ENCODE measurements at regions not wholly inside any gene's neighbourhood (a gene's known extent, or its start where the extent isn't known, plus 50 kb on each side); places are given as distances from the start of the nearest gene placed in this dataset.

DNA sequence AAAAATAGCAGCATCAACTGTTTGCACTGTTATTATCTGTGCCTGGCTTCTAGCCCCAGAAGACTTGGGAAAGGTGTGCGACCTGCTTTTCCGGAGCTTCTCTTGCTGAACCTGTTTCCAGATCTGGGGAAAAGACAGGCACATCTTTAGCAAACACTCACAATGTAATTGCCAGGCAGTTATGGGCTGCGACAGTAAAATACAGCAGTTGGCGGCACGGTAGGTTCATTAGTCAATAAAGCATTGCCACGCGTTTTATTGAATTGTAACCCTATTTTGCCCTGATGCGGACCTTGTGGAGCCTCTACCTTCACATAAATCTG is 223.7 kb upstream of the TSHZ3 start:
- H3K4me3 ChIP-seq (ENCODE audit: low read length), result no peak overlapping the region
- no peak for DNase-seq (ENCODE audit: low read depth, low spot score)

DNA sequence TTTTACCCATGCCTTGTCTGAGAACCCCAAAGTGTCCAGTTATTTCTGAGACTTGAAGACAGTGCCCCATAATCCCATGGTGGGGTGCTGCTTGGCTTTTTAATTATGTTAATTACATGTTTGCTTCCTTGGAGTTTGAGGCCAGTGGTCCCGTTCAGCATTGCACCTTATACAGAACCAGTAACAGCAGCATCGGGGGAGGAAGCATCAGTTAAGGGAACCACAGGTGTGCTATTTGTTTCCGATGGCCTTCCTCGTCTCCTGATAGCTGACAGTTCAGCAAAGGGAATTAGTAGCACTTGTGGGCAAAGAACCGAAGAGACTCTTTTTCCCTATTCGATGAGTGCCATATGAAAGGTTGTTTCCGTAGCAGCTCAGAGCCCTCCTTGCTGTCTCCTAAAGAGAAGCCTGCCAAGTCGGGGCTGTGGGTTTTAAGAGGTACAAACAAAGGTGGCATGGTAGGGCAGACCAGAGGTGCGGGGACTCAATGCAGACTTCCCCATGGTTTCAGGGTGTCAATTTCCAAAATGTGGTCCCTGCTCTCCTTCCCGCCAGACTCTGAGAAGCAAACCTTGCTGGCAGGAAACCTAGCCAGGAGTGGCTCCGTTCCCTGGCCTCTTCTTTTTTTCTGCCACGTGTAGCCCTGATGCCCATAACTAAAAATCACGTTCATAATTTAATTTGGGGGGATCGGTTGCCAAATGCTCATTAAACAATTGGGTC is 225.2 kb upstream of the TSHZ3 start:
- no peak overlapping the region for H3K4me3 ChIP-seq (ENCODE audit: low read length)
- DNase-seq (ENCODE audit: low read depth, low spot score), result no peak

DNA sequence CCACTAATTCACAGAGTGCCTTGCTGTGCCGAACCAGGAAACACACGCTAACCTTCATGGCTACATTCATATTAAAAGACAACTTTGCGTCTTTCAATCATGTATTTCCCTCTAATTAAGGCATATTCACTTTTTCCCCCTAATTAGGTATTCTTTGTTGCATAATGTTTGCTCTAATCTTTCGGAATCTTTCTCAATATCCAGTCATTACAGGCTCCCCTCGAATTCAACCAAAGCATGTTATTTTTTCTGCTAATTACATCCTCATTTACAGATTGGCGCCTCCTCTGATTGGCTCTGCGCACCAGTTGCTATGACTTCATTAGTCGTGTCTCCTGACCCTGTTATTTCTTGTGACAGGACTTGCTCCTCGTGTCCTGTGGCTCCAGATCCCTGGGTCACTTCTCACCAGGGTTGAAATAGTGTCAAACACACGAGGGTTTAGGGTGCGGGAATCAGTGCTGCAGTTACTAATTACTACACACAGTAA is 226.7 kb upstream of the TSHZ3 start:
- no peak for DNase-seq (ENCODE audit: low read depth, low spot score)
- H3K4me3 ChIP-seq (ENCODE audit: low read length), result no peak overlapping the region

DNA sequence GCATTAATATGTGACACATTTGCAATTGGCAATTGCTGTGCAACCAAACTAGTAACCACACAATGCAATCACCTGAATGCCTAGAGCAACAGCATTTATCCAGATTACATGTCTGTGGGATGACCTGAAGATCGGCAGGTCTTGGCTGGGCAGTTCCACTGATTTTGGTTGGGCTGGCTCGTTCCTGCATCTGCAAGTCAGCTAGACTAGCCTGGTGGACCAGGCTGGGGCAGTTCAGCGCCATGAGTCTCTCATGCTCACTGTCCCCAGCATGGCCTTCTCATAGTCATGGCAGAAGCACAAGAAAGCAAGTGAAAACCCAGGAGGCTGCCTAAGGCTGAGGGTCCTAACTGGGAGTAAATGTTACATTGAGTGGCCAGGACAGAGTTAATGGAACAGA is 229.1 kb upstream of the TSHZ3 start:
- H3K4me3 ChIP-seq (ENCODE audit: low read length), result no peak overlapping the region
- DNase-seq (ENCODE audit: low read depth, low spot score), result no peak

DNA sequence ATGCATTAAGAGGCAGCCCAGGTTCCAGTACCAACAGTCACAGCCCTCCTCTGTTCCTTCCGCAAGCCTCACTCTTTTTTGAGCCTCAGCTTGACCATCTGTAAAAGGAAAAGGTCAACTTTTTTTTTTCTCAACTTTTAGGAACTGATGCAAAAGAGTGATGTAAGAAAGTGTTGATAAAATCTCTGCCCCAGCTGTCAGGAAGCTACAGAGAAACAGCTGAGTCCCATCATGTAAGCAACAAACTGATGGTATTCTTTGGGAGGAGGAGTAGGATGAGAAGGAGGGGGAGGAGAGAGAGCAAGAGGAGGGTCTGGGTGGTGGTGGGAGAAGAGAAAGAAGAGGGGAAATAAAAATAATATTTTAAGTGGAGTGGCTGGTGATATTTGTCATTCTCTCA is 233.9 kb upstream of the TSHZ3 start:
- H3K4me3 ChIP-seq (ENCODE audit: low read length), result no peak overlapping the region
- no peak for DNase-seq (ENCODE audit: low read depth, low spot score)

DNA sequence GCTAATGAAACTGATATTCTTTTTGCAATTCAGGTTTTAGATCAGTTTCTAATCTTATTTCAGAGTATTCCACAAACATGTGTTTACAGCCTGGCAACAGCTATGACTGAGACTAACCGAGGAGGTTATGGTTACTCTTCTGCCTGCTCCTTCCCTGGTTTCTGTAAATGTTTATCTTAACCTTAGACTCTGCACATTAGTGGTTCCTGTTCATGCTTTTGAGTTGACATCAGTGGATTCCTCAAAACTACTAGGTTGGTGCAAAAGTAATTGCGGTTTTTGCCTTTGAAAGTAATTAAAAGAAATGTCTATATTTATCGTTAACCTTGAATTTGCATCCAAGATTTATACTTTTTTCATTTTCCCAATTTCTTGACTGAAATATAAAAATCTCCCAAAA is 237.0 kb upstream of the TSHZ3 start:
- no peak overlapping the region for H3K4me3 ChIP-seq (ENCODE audit: low read length)
- no peak for DNase-seq (ENCODE audit: low read depth, low spot score)

DNA sequence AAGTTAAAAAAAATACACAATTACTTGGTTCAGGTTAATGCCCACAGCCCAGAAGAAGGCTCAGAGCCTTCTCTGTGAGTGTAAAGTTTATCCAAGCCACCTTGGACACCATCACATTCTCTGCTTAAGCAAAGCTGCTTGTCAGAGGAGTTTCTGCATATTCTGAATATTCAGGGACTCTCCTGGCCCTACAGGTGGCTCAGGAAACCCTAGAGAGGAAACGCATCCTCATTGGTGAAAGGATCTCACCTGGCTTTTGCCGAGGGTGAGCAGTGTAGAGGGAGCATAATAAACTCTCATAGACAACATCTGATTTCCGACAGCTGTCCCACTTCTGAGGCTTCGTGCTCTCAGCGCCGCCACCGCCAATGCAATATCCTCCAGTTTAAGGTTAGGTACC is 239.9 kb upstream of the TSHZ3 start:
- H3K4me3 ChIP-seq (ENCODE audit: low read length), result no peak overlapping the region
- DNase-seq (ENCODE audit: low read depth, low spot score), result no peak

DNA sequence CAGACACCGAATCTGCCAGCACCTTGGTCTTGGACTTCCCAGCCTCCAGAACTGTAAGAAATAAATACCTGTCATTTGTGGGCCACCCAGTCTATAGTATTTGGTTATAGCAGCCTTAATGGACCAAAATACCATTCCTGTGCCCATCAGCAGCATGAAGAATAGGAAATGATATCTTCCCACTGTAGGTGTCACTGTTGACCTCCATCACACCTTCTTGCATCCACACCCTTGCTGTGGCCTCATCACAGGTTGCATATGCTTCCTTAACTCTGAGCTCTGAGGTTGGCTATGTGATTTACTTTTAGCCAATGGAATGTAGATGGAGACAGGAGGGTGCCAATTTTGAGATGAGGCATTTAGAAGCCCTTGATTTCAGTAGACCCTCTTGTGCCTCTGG is 242.0 kb upstream of the TSHZ3 start:
- H3K4me3 ChIP-seq (ENCODE audit: low read length), result no peak overlapping the region
- DNase-seq (ENCODE audit: low read depth, low spot score), result no peak

DNA sequence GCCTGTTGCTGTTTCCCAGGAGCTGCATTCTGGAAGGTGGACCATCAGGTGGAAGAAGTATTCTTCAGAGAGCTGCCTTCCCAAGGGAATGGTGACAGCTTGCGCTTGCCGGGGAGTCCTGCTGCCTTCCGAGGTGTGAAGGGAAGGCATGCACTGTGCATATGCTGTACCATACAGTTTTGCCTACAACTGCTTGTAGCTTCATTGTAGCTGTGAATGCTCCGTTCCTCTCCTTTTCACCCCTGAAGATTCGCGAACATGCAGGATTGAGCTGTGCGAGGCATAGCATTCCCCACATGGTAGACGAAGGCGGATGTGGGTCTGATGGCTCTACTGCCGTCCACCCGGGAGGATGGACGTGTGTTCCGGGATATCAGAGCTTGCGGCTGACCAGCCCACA is 243.2 kb upstream of the TSHZ3 start:
- no peak overlapping the region for H3K4me3 ChIP-seq (ENCODE audit: low read length)
- DNase-seq (ENCODE audit: low read depth, low spot score), result no peak

DNA sequence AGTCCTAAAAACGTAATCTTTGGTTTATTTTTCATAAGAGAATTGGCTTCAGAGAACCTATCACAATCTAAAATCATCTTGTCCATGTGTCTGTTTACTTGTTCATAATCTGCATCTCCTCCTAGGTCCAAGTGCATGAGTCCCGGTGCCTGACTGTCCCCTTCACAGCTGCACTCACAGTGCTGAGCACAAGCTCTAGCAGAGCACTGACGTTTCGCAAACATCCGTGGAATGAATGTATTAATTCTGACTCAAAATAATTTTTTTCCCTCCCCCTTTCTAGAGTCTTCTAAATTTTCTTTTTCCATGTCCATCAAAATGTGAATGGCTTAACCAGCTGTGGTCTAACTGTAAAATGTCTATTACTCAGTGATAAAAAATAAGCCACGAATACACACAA is 245.5 kb upstream of the TSHZ3 start:
- H3K4me3 ChIP-seq (ENCODE audit: low read length), result no peak overlapping the region
- no peak for DNase-seq (ENCODE audit: low read depth, low spot score)

DNA sequence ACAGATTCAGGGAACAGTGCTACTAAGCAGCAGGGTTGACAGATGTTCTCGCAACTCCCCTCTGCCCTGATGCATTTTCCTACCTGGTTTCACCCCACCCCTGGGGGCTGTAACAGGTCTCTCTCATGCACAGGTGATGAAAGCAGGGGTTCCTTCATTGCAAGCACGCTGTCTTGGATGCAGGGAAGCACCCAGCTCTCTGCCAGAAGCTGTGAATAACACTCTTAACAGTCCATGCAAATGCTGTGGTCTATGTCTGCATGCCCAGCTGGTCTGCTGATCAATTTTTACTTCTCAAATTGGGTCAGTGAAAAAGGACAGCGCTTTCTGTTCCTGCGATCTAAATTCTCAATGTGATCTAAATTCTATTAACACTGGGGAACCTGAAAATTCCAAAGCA is 246.3 kb upstream of the TSHZ3 start:
- no peak overlapping the region for H3K4me3 ChIP-seq (ENCODE audit: low read length)
- DNase-seq (ENCODE audit: low read depth, low spot score), result no peak

DNA sequence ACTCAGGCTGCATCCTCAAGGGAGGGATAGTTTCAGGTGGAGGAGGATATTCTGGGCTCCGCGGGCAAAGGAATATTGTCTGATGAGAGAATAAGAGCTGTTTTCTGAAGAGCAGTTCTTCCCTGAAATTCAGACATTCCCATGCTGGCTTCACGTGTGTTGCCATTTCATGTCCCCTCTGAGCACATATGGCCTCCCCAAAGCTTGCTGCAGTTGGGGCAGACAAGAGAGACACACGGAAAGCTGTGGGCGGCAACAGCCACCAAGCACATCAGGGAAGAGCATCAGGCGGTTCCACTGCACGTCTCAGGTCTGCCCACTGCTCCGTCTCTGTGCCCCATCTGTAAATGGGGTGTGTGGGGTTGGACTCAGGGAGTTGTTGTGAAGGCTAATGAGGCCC is 247.5 kb upstream of the TSHZ3 start:
- no peak overlapping the region for H3K4me3 ChIP-seq (ENCODE audit: low read length)
- DNase-seq (ENCODE audit: low read depth, low spot score), result no peak

DNA sequence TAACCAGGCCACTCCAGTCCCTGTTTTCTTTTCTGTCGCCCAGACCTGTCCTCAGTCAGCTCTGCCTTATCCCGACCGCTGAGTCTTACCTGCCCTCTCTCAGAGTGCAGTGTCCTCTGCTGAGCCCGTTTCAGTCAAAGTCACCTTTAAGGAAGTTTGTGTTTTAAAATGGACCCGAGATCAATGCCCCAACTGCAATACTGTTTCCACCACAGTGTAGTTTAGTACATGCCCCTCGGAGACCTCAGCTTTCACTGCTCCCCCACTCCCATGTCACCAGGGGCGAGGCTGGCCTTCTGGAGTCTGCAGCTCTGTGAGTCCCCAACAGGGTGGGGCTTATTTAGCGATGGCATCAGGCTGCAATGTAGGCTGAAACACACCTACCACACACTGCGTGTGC is 248.4 kb upstream of the TSHZ3 start:
- no peak for DNase-seq (ENCODE audit: low read depth, low spot score)
- H3K4me3 ChIP-seq (ENCODE audit: low read length), result no peak overlapping the region

DNA sequence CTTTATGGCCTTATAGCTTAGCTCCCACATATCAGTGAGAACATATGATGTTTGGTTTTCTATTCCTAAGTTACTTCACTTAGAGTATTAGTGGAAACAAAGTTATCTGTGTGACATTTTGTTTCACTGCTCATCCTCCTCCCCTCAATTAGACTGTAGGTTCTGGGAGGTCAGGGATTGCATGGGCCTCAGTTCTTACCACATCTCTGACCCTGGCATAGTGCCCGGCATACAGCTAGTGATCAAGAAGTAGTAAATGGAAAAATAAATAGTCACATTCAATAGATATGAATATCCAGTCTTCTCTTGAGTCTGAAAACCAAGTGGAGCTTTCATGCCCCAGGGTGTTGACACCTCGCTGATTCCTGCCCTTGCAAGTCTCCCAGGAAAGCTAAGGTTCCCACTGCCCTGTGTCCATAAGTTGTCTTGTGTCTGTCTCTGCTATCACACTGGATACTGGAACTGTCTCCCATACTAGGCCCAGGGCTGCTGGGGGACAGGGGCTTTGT is 249.5 kb upstream of the TSHZ3 start:
- H3K4me3 ChIP-seq (ENCODE audit: low read length), result no peak overlapping the region
- DNase-seq (ENCODE audit: low read depth, low spot score), result no peak

DNA sequence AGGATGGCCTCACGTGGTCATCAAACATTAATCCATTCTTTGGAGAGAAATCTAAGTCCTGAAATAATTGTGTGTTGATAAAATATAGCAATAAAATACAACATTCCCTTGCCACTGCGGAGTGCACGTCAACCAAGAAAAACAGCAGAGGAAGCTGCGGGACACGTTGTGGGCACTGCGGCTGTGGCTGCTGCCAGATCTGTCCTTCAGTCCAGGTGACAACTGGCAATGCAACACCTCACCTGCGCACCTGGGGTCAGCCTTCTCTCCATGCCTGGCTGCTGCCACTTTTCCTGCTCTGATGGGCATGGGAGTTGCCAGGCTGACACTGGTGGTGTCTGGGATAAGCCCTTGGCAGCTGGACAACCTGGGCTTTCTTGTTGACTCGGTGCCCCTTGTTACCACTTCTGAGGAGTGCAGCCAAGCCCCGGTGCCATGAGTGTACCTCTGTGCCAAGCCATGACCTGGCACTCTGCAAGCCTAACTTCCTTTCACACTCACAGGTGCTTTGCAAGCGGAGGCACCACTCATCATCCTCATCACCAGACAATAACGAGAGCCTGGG is 251.6 kb upstream of the TSHZ3 start:
- no peak overlapping the region for H3K4me3 ChIP-seq (ENCODE audit: low read length)
- DNase-seq (ENCODE audit: low read depth, low spot score), result no peak

DNA sequence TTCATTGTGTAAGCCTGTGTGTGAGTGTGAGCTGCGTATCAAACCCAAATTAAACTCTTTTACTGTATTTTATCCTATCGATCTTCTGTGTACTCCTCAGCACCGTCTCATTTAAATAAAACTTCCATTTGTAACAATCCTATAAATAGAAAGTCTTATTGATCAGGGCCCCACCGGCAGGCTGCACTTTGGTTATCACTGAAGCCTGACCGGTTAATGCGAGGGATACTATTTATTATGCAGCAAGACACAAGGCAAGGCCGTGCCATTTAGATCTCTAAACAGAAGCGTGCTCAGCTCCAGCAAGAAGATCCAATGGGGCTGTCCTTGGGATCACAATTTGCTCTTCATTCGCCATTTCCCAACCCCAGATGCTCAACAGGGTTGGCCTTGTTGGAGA is 252.6 kb upstream of the TSHZ3 start:
- H3K4me3 ChIP-seq (ENCODE audit: low read length), result no peak overlapping the region
- DNase-seq (ENCODE audit: low read depth, low spot score), result no peak

DNA sequence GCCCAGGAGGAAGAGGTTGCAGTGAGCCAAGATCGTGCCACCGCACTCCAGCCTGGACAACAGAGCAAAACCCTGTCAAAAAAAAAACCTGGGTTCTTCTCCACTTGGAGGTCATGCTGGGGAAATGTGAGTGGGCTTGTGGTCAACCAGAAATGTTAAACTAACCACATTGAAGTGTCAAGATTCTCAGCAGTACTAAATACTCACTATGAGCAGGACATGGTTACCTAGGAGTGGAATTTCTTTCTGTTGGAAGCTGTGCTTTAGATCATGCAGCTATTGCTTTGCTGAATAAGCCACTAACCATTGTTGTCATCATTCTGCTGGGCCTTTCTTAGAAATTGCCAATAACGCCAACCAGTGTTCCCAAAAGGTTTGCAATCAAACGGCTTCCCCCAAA is 253.3 kb upstream of the TSHZ3 start:
- DNase-seq (ENCODE audit: low read depth, low spot score), result no peak
- no peak overlapping the region for H3K4me3 ChIP-seq (ENCODE audit: low read length)

DNA sequence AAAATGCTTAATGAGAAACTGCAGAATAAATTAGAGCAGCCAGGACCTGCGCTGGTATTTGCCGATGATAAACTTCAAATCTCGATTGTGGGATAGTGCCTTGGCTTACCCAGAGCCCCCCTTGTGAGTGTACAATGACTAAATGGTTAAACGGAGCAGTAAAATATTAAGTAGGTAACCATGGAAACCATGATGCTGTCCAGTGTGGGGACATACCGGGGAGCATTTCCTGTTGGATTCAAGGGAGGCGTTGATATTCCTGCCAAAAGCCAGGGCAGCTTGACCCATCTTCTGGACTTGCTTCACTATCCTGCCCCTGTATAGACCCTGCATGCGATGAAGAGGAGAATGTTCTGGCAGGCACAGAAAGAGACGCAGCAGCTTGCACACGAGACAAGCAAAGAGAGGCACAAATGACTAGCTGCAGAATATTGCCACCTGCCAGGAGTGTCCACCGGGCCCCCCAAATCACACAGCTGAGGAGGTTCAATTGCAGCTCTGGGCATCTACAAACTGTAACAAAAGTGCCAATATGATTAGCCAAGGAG is 255.3 kb upstream of the TSHZ3 start:
- DNase-seq (ENCODE audit: low read depth, low spot score), result no peak
- no peak overlapping the region for H3K4me3 ChIP-seq (ENCODE audit: low read length)

DNA sequence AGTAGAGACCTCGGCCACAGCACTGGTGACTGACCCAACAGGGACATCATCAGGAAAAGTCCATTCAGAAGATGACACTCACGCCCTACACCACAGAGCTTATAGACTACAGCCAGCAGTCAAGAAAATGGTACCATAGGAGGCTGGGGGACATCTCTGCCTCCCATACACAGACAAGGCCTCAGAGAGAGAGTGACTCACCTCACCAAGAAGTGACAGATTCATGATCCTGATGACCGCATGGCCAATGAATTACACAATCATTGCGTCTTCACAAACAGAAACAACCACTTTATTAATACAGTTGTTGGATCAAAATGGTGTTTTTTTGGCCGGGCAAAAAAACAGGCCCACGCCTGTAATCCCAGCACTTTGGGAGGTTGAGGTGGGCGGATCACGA is 260.8 kb upstream of the TSHZ3 start:
- DNase-seq (ENCODE audit: low read depth, low spot score), result no peak
- H3K4me3 ChIP-seq (ENCODE audit: low read length), result no peak overlapping the region

DNA sequence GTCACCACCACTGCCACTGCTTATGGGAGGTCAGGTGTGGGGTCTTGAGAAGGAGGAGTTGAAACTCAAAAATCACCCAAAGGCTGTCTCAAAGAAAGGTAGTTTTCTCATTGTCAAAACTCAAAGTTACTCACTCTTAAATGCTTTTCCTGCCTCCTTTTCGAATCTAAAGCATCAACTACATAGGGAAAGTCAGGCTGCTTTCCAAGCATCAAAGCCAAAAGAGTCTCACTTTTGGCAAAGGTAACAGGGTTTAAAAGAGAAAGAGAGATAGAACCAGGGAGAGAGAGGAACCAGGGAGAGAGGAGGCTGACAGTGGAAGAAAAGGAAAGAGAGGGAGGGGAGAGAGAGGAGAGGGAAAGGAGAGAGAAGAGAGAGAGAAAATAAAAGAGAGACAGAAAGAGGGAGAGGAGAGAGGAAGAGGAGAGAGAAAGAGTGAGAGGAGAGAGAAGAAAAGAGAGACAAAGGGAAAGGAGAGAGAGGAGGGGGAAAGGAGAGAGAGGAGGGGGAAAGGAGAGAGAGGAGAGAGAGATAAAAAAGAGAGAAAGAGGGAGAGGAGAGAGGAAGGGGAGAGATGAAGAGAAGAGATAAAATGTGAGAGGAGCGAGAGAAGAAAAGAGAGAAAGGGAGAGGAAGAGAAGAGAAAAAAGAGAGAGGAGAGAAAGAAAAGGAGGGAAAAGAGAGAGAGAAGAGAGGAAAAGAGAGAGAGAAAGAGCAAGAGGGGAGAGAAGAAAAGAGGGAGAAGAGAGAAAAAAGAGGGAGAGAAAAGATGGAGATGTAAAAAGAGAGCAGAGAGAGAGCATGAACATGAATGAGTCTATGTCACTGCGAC is 262.0 kb upstream of the TSHZ3 start:
- no peak overlapping the region for H3K4me3 ChIP-seq (ENCODE audit: low read length)
- no peak for DNase-seq (ENCODE audit: low read depth, low spot score)
